ENCODE measurements at regions not wholly inside any gene's neighbourhood (a gene's known extent, or its start where the extent isn't known, plus 50 kb on each side); places are given as distances from the start of the nearest gene placed in this dataset.

DNA sequence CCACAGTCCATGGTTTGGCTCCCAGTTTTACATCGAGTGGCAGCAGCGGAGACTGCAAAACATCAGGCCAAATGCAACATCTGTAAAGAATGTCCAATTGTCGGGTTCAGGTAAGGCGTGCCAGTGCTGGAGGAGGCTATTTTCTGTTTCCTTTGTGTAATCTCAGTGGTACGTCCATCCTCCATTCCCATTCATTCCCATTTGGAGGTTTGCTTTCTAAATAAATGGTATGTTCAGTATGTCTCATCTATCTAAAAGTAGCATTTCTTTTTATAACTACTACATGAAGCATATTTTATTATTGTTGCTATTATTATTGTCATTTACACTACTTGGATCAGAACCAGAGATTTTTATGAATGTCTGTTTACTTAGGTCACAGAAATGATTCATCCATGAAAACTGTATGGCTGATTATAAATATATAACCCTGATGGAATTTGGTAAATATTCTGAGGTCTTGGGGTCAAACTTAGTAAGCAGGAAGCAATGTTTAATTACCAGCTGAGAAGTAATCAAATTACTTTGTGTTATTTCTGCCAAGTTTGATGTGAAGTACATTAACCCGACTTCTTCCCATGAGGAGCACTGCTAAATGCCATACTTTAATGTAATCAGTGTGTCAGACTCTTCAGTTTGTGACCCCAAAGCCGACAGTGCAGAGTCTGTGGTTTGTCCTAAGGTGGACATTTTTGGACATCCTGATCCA is 512.9 kb downstream of the UTRN start:
- no peak for TF ChIP-seq TEAD4 (IDR thresholded peaks at IDR 0.05)
- no peak for TF ChIP-seq USF1 (IDR thresholded peaks at IDR 0.05)
- no peak for TF ChIP-seq FOXM1 (IDR thresholded peaks at IDR 0.05; ENCODE audit: borderline replicate concordance, low read depth)
- no peak for TF ChIP-seq YY1 (IDR thresholded peaks at IDR 0.05; ENCODE audit: low read depth)
- TF ChIP-seq, protein P1, sequence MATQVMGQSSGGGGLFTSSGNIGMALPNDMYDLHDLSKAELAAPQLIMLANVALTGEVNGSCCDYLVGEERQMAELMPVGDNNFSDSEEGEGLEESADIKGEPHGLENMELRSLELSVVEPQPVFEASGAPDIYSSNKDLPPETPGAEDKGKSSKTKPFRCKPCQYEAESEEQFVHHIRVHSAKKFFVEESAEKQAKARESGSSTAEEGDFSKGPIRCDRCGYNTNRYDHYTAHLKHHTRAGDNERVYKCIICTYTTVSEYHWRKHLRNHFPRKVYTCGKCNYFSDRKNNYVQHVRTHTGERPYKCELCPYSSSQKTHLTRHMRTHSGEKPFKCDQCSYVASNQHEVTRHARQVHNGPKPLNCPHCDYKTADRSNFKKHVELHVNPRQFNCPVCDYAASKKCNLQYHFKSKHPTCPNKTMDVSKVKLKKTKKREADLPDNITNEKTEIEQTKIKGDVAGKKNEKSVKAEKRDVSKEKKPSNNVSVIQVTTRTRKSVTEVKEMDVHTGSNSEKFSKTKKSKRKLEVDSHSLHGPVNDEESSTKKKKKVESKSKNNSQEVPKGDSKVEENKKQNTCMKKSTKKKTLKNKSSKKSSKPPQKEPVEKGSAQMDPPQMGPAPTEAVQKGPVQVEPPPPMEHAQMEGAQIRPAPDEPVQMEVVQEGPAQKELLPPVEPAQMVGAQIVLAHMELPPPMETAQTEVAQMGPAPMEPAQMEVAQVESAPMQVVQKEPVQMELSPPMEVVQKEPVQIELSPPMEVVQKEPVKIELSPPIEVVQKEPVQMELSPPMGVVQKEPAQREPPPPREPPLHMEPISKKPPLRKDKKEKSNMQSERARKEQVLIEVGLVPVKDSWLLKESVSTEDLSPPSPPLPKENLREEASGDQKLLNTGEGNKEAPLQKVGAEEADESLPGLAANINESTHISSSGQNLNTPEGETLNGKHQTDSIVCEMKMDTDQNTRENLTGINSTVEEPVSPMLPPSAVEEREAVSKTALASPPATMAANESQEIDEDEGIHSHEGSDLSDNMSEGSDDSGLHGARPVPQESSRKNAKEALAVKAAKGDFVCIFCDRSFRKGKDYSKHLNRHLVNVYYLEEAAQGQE (IDR thresholded peaks at IDR 0.05; ENCODE audit: low read depth), result no peak
- TF ChIP-seq TCF12 (IDR thresholded peaks at IDR 0.05; ENCODE audit: low read depth), result no peak
- TF ChIP-seq NFIC (IDR thresholded peaks at IDR 0.05), result peak; percentile 33; the same call in 1 of the 2 replicates
- TF ChIP-seq CEBPB (IDR thresholded peaks at IDR 0.05), result no peak
- TF ChIP-seq RAD21 (IDR thresholded peaks at IDR 0.05; ENCODE audit: low read depth), result no peak

DNA sequence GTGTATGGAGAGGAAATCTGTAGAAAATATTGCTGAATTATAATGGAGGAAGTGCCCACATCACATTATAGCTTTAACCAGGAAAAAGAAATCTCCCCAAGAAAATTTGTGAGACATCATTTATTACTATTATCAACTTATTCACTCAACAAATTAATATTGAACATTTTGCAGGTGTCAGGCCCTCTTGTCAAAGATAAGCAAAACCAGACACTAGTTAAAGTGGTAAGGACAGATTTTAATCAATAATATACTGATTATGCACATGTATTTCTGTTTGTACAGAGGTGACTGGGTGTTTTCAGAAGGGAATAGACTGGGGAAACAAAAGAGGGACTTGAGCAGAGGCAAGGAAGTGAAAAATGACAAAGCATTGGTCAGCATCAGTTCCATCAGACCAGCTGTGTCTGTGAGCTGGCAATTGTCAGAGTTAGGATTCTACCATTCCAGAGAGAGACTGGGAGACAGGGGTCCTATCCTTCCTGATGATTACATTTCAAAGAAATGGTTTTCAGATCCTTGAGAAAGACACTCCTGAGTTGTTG is 519.2 kb downstream of the UTRN start:
- TF ChIP-seq TCF12 (IDR thresholded peaks at IDR 0.05; ENCODE audit: low read depth), result no peak
- TF ChIP-seq RAD21 (IDR thresholded peaks at IDR 0.05; ENCODE audit: low read depth), result no peak
- no peak for TF ChIP-seq CREB1 (IDR thresholded peaks at IDR 0.05; ENCODE audit: low read depth)
- TF ChIP-seq ZBTB7A (IDR thresholded peaks at IDR 0.05; ENCODE audit: low read depth), result no peak
- TF ChIP-seq TEAD4 (IDR thresholded peaks at IDR 0.05), result no peak
- TF ChIP-seq, protein P2, sequence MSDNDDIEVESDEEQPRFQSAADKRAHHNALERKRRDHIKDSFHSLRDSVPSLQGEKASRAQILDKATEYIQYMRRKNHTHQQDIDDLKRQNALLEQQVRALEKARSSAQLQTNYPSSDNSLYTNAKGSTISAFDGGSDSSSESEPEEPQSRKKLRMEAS (IDR thresholded peaks at IDR 0.05), result no peak
- TF ChIP-seq YY1 (IDR thresholded peaks at IDR 0.05; ENCODE audit: low read depth), result no peak
- no peak for TF ChIP-seq FOXM1 (IDR thresholded peaks at IDR 0.05; ENCODE audit: borderline replicate concordance, low read depth)
- TF ChIP-seq, protein P1 (IDR thresholded peaks at IDR 0.05; ENCODE audit: low read depth), result no peak
- TF ChIP-seq CEBPB (IDR thresholded peaks at IDR 0.05), result no peak

GRCh38 chr6:144805049-144805448 is 519.9 kb downstream of the UTRN start:
- TF ChIP-seq EP300 (IDR thresholded peaks at IDR 0.05; ENCODE audit: borderline replicate concordance) (no peak), EGR1 (IDR thresholded peaks at IDR 0.05) (no peak), USF1 (IDR thresholded peaks at IDR 0.05) (no peak), RAD21 (IDR thresholded peaks at IDR 0.05; ENCODE audit: low read depth) (no peak)

DNA sequence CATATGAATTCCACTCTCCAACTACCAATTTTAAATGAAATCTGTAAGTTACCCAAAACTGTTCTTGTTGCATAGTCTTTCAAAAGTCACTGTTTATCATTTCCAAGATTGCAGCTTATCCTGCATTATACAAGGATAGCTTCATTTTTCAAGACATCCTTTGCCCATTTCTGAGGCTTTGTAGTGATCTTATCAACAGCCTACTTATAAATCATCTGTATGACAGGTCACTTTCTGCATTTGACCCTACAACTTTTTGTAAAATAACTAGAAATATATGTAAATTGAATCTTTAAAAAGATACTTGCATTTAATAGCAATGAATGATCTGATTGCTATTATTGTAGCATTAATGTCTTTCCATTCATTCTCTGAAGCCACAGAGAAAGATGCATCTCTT is 521.1 kb downstream of the UTRN start:
- no peak for TF ChIP-seq TCF12 (IDR thresholded peaks at IDR 0.05; ENCODE audit: low read depth)
- no peak for TF ChIP-seq RAD21 (IDR thresholded peaks at IDR 0.05; ENCODE audit: low read depth)
- TF ChIP-seq, protein P1 (IDR thresholded peaks at IDR 0.05; ENCODE audit: low read depth), result no peak
- no peak for TF ChIP-seq NFIC (IDR thresholded peaks at IDR 0.05)
- no peak for TF ChIP-seq USF1 (IDR thresholded peaks at IDR 0.05)
- TF ChIP-seq TAF1 (IDR thresholded peaks at IDR 0.05; ENCODE audit: low read depth), result no peak
- no peak for TF ChIP-seq ZBTB7A (IDR thresholded peaks at IDR 0.05; ENCODE audit: low read depth)
- TF ChIP-seq EP300 (IDR thresholded peaks at IDR 0.05; ENCODE audit: borderline replicate concordance), result no peak
- TF ChIP-seq YY1 (IDR thresholded peaks at IDR 0.05; ENCODE audit: low read depth), result no peak
- TF ChIP-seq, protein P2 (IDR thresholded peaks at IDR 0.05), result no peak
- TF ChIP-seq EGR1 (IDR thresholded peaks at IDR 0.05), result no peak
- TF ChIP-seq CEBPB (IDR thresholded peaks at IDR 0.05), result no peak
- TF ChIP-seq TEAD4 (IDR thresholded peaks at IDR 0.05), result no peak
- no peak for TF ChIP-seq FOXM1 (IDR thresholded peaks at IDR 0.05; ENCODE audit: borderline replicate concordance, low read depth)
- no peak for TF ChIP-seq CREB1 (IDR thresholded peaks at IDR 0.05; ENCODE audit: low read depth)
